Peyer's patch (tissue), 4 donors: ENCODE measurements at regions not wholly inside any gene's neighbourhood (a gene's known extent, or its start where the extent isn't known, plus 50 kb on each side); places are given as distances from the start of the nearest gene placed in this dataset.

Source experiments
- DNase-seq, 3 donors: peaks; one replicate each; pipeline ENCODE4 v3.0.0-alpha.2; 2017 to 2019
- H3K27ac ChIP-seq, 4 donors: fragments of 200-600 bp; sonication (generic); one replicate each; pipeline ENCODE4 v1.5.1; 2016 to 2019
- H3K27me3 ChIP-seq, 2 donors: fragments of 200-600 bp; sonication (generic); one replicate each; pipeline ENCODE4 v1.5.1; 2019
- H3K36me3 ChIP-seq, 3 donors: fragments of 200-600 bp; sonication (generic); one replicate each; pipeline ENCODE4 v1.5.1; 2016 to 2019
- H3K4me1 ChIP-seq, 4 donors: fragments of 200-600 bp; sonication (generic); one replicate each; pipeline ENCODE4 v1.5.1; 2016 to 2019
- H3K4me3 ChIP-seq, 4 donors: fragments of 200-600 bp; sonication (generic); 1 replicate in 3 of 4; 2 replicates in 1 of 4; pipeline ENCODE4 v1.5.1; 2016 to 2019; ENCODE audit warnings: mild to moderate bottlenecking in 1 of 4
- H3K9me3 ChIP-seq, 4 donors: fragments of 200-600 bp; sonication (generic); one replicate each; pipeline ENCODE4 v1.5.1; 2016 to 2019; ENCODE audit warnings: mild to moderate bottlenecking in 1 of 4
- CTCF ChIP-seq, 6 experiments: fragments of 450-650 bp in 4 of 6; fragments of 200-600 bp in 2 of 6; sonication (generic) in 1 of 6; IDR thresholded peaks; one replicate each; pipeline ENCODE4 v1.5.1; 2017 to 2019; ENCODE audit warnings: antibody characterized with exemption in 6 of 6, mild to moderate bottlenecking in 3 of 6, moderate library complexity in 1 of 6
- POLR2A ChIP-seq, 2 donors: fragments of 450-650 bp; IDR thresholded peaks; one replicate each; pipeline ENCODE4 v1.5.1; 2017; ENCODE audit warnings: antibody characterized with exemption in 2 of 2, mild to moderate bottlenecking in 2 of 2, moderate library complexity in 2 of 2

DNA sequence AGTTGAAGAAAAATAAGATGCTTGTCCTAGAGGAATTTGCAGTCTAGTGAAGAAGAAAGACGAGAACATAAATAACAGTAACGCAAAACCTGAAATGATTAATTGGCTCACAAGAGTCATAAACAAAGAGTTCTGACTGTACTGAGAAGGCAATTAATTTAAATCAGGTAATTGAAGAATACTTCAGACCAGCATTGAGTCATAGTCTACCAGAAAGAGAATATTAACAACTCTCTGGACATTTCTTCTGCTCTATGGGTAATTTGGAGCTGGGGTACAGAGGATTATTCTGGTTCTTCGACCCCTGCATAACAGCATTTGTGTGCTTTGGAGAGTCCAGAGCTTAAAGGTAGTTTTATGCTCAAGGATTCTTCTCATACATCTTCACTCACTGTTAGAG, 390.3 kb upstream of the DCN start:
- TF ChIP-seq POLR2A (IDR thresholded peaks at IDR 0.05), result no peak
- no peak for TF ChIP-seq CTCF (IDR thresholded peaks at IDR 0.05)
- H3K9me3 ChIP-seq, result no peaks in the 10 kb centered on the region
- H3K4me3 ChIP-seq, result no peak overlapping the region
- no peaks in the 10 kb centered on the region for H3K36me3 ChIP-seq
- DNase-seq, result no peak
- no peaks in the 10 kb centered on the region for H3K4me1 ChIP-seq
- no peaks in the 10 kb centered on the region for H3K27me3 ChIP-seq
- no peak overlapping the region for H3K27ac ChIP-seq

- Histone ChIP-seq H3K27ac (no peak overlapping the region), H3K36me3 (no peaks in the 10 kb centered on the region), H3K9me3 (no peaks in the 10 kb centered on the region), H3K4me1 (no peaks in the 10 kb centered on the region), H3K27me3 (no peaks in the 10 kb centered on the region), H3K4me3 (no peak overlapping the region)
- TF ChIP-seq CTCF (IDR thresholded peaks at IDR 0.05), result no peak
- TF ChIP-seq POLR2A (IDR thresholded peaks at IDR 0.05), result no peak
- DNase-seq, result no peak
Measured at GRCh38 chr12:91567100-91567485, 384.5 kb upstream of the DCN start.

DNA sequence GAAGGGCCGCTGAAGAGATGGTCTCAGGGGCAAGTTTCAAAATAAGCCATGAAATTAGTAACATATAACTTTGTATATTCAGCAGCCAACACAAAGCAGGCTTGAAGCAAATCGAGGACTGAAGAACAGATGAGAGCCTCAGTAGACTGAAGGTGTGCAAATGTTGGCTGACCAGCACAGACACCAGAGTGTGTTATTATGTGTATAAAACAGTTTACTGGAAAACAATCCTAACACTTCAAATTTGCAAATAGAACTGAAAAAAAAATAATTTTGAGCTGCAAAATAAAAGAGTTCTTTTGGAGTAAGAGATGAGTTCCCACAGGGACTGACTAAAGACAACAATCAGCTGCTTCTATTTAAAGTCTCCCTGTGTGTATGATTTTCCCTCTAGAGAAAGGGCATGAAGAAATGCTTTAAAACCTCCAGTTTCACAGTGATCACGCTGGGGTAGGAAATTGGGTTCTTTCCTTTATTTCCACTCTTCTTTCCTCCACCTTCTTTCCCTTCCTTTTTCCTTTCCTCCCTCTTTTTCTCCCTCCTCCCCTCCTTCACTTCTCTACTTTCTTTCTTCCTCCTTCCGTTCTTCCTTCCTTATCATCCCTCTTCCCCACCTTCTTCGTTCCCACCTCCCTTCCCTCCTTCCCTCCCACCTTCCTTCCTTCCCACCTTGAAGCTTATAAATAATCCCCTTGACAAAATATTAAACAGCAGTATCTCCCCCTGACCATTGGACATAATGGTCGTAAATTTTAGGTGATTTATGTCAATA, 383.9 kb upstream of the DCN start:
- Histone ChIP-seq H3K4me1 (no peaks in the 10 kb centered on the region), H3K9me3 (no peaks in the 10 kb centered on the region), H3K27me3 (no peaks in the 10 kb centered on the region), H3K27ac (no peak overlapping the region), H3K4me3 (no peak overlapping the region), H3K36me3 (no peaks in the 10 kb centered on the region)
- no peak for TF ChIP-seq POLR2A (IDR thresholded peaks at IDR 0.05)
- no peak for TF ChIP-seq CTCF (IDR thresholded peaks at IDR 0.05)
- no peak for DNase-seq

DNA sequence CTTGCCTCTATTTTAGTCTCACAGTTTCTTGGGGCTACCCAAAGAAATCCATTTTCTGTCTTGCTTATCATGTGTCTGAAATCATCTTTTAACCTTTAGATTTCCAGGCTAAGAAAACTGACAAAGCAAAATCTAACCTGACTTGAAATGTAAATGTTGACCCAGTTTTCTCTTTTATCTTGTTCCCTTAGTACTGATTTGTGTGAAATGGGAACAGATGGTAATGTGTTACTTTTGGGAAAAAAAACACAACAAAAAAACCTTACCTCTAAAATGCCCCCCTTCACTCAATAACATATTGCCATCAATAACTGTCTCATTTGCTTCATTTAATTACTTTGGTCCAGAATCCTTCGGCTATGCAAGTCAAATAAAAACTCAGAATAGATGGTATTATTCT, 383.2 kb upstream of the DCN start:
- Histone ChIP-seq H3K4me3 (no peak overlapping the region), H3K27me3 (no peaks in the 10 kb centered on the region), H3K9me3 (no peaks in the 10 kb centered on the region), H3K36me3 (no peaks in the 10 kb centered on the region), H3K4me1 (no peaks in the 10 kb centered on the region), H3K27ac (no peak overlapping the region)
- DNase-seq, result no peak
- TF ChIP-seq CTCF (IDR thresholded peaks at IDR 0.05) (no peak), POLR2A (IDR thresholded peaks at IDR 0.05) (no peak)

DNA sequence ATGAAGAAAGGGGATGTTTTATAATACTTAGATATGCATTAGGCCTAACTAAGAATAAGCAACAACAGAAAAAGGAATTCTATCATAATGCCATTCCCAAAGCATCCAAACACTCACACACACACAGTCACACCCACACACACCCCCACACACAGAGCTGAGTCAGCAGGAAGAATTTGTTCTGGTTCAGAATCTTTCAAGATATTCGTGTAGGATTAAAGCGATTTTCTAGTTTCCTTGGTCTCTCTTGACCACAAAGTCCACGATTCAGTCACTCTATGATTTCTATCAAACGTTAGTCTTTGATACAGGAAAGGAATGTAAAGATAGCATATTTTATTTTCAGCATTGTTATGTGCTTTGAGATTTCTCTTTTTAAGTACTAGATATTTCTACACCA, 382.6 kb upstream of the DCN start:
- no peak for TF ChIP-seq POLR2A (IDR thresholded peaks at IDR 0.05)
- TF ChIP-seq CTCF (IDR thresholded peaks at IDR 0.05), result no peak
- no peak overlapping the region for H3K27ac ChIP-seq

More for the DNA sequence above, 382.6 kb upstream of the DCN start:
- no peak for DNase-seq
- no peaks in the 10 kb centered on the region for H3K36me3 ChIP-seq
- H3K9me3 ChIP-seq, result no peaks in the 10 kb centered on the region
- H3K27me3 ChIP-seq, result no peaks in the 10 kb centered on the region
- H3K4me3 ChIP-seq, result no peak overlapping the region
- H3K4me1 ChIP-seq, result no peaks in the 10 kb centered on the region
